ENCODE measurements at regions not wholly inside any gene's neighbourhood (a gene's known extent, or its start where the extent isn't known, plus 50 kb on each side); places are given as distances from the start of the nearest gene placed in this dataset.
A peak's percentile ranks its signal among the peaks of the same experiment; 100 is the strongest.

DNA sequence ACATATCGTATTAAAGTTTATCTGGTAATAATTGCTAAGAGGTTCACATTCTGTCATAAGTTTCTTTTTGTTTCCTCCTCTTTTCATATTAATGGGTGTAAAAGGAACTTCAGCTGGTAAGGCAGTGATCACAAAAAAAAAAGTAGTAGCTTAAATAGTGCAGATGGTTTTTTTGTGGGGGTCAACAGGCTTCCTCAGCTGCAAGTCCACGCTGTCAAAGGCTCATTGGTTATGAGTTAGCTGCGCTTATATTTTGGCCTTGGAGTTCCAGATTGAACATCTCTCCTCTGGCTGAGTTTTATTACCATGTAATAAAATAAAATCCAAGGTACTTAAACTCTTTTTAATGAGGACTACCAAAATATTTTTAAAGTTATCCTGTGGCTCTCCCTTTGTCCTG is 277.0 kb upstream of the ZEB2 start:
- no peak for DNase-seq (ENCODE audit: low read depth)
- TF ChIP-seq, protein P1, sequence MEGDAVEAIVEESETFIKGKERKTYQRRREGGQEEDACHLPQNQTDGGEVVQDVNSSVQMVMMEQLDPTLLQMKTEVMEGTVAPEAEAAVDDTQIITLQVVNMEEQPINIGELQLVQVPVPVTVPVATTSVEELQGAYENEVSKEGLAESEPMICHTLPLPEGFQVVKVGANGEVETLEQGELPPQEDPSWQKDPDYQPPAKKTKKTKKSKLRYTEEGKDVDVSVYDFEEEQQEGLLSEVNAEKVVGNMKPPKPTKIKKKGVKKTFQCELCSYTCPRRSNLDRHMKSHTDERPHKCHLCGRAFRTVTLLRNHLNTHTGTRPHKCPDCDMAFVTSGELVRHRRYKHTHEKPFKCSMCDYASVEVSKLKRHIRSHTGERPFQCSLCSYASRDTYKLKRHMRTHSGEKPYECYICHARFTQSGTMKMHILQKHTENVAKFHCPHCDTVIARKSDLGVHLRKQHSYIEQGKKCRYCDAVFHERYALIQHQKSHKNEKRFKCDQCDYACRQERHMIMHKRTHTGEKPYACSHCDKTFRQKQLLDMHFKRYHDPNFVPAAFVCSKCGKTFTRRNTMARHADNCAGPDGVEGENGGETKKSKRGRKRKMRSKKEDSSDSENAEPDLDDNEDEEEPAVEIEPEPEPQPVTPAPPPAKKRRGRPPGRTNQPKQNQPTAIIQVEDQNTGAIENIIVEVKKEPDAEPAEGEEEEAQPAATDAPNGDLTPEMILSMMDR (conservative IDR thresholded peaks at IDR 0.05; ENCODE audit: low read depth, low read length): no peak
- no peak overlapping the region for H3K4me3 ChIP-seq (ENCODE audit: low read length)

DNA sequence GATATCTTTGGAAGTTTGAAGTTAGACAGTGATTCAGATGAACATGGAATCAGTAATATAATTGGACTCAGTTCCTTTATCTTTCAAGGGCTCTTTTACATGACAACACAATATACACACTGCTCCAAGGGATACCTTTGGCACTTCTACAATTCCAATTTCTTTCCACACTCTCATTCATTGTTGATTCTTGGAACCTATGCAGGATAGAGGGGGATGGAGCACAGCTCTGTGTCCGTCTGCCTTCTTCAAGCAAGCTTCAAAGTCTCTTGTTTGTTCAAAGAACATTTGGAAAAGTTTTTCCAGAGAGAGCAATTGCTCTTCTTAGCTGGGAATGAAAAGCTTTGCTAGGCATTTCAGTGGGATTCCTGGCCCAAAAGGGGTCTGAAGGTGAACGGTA is 276.2 kb upstream of the ZEB2 start:
- no peak for DNase-seq (ENCODE audit: low read depth)
- H3K4me3 ChIP-seq (ENCODE audit: low read length): no peak overlapping the region
- TF ChIP-seq, protein P1 (conservative IDR thresholded peaks at IDR 0.05; ENCODE audit: low read depth, low read length): no peak

DNA sequence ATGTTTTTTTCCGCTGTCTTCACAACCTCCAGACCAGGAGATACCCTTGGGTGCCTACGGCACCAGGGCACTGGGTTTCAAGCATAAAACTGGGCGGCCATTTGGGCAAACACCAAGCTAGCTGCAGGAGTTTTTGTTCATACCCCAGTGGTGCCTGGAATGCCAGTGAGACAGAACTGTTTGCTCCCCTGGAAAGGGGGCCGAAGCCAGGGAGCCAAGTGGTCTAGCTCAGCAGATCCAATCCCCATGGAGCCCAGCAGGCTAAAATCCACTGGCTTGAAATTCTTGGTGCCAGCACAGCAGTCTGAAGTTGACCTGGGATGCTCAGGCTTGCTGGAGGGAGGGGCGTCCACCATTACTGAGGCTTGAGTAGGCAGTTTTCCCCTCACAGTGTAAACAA is 265.3 kb upstream of the ZEB2 start:
- no peak overlapping the region for H3K4me3 ChIP-seq (ENCODE audit: low read length)
- DNase-seq (ENCODE audit: low read depth): no peak
- TF ChIP-seq, protein P1 (conservative IDR thresholded peaks at IDR 0.05; ENCODE audit: low read depth, low read length): no peak

DNA sequence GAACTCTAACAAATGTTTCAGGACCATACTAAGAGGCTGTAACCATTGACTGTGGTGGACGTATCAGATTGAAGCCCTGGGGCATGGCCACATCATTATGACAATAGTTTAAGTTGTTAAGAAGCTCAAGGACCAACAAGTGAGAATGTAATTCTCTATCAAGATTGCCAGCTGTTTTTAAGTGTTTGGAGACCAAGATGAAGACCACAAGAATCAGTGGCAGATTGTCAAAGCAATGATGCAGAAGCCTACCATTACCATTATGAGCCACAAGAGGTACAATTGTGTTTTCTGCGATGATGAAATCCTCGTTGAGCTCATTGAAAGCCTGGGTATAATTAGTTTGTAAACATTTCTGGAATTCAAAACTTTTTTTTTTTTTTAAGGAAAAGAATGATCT is 261.1 kb upstream of the ZEB2 start:
- TF ChIP-seq, protein P1 (conservative IDR thresholded peaks at IDR 0.05; ENCODE audit: low read depth, low read length): peak; percentile 16
- no peak for DNase-seq (ENCODE audit: low read depth)
- H3K4me3 ChIP-seq (ENCODE audit: low read length): no peak overlapping the region

- no peak overlapping the region for H3K4me3 ChIP-seq (ENCODE audit: low read length)
- TF ChIP-seq, protein P1 (conservative IDR thresholded peaks at IDR 0.05; ENCODE audit: low read depth, low read length): no peak
- DNase-seq (ENCODE audit: low read depth): no peak
These were observed 256.8 kb upstream of the ZEB2 start for GRCh38 chr2:144776766-144777165.

DNA sequence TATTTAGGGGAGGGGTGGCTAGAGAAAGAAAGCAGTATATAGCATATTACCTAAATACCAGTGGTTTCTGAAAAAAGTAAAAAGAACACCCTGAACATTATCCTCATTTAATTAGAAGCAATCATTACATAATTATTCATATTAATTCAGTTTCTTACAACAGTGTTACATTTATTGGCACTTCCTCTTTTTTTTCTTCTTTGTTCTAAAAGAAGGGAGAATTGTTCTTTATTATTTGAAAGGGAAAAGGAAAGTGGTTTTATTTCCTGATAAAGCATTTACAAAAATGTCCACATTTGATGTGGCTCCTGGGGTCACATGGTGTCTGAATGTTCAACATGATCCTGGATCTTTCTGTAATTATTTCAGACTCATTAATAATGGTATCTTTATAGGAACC is 254.9 kb upstream of the ZEB2 start:
- TF ChIP-seq, protein P1 (conservative IDR thresholded peaks at IDR 0.05; ENCODE audit: low read depth, low read length): no peak
- no peak for DNase-seq (ENCODE audit: low read depth)
- no peak overlapping the region for H3K4me3 ChIP-seq (ENCODE audit: low read length)

GRCh38 chr2:144771348-144771747 is 251.4 kb upstream of the ZEB2 start:
- no peak overlapping the region for H3K4me3 ChIP-seq (ENCODE audit: low read length)
- no peak for DNase-seq (ENCODE audit: low read depth)
- TF ChIP-seq, protein P1 (conservative IDR thresholded peaks at IDR 0.05; ENCODE audit: low read depth, low read length): no peak
